ENCODE measurements at regions not wholly inside any gene's neighbourhood (a gene's known extent, or its start where the extent isn't known, plus 50 kb on each side); places are given as distances from the start of the nearest gene placed in this dataset.

GRCh38 chr2:41610501-41611190 is 437.2 kb upstream of the PKDCC start:
- TF ChIP-seq ZNF274 (IDR thresholded peaks at IDR 0.05; ENCODE audit: low read depth, low read length): no peak
- no peak for TF ChIP-seq SUZ12 (IDR thresholded peaks at IDR 0.05; ENCODE audit: extremely low read depth, insufficient read depth, insufficient read length)
- no peak for TF ChIP-seq YY1 (IDR thresholded peaks at IDR 0.05; ENCODE audit: insufficient read depth, insufficient read length)

Data from NT2/D1 (cell line).